GM10248 (cell line): ENCODE measurements at regions not wholly inside any gene's neighbourhood (a gene's known extent, or its start where the extent isn't known, plus 50 kb on each side); places are given as distances from the start of the nearest gene placed in this dataset.

Experiments
- CTCF ChIA-PET: fragments of 300-600 bp; sonication (Branson Sonifier 250); formaldehyde crosslinking; extraction: SDS; loops from one replicate; lab custom pipeline; 2021; ENCODE audit warnings: antibody characterized with exemption; lab: Yijun Ruan, JAX
- POLR2A ChIA-PET: fragments of 350-650 bp; sonication (Branson Sonifier 250); formaldehyde crosslinking; extraction: SDS; loops from one replicate; lab custom pipeline; 2020; ENCODE audit warnings: antibody characterized with exemption; lab: Yijun Ruan, JAX
- DNase-seq: peaks from one replicate; pipeline ENCODE4 v3.0.0; 2012; ENCODE audit errors: extremely low spot score
- TF ChIP-seq, protein P1 (sequence below): IDR thresholded peaks from 2 replicates; pipeline ENCODE4 v1.5.1; 2012; ENCODE audit warnings: mild to moderate bottlenecking, low read depth; ENCODE audit errors: extremely low read depth, missing control alignments, control extremely low read depth

DNA sequence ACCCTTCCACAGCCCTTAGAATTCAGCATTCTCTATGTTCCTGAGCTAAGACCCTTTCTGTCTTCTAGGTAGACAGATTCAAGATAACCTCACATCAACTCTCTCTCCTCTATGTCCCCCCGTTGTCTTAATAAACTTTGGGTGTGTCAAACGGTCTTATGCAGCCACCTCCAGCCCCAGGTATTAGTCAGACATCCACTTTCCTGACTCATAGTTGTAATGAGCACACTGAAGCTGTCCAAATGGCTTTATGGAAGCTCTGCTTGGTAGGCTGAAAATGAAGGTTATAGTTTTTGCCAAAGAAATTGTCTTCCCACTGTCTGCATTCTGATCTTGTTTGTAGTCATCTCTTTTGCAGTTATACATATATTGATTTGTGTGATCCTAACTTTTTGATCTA is 482.0 kb downstream of the RMST start:
- TF ChIP-seq, protein P1, sequence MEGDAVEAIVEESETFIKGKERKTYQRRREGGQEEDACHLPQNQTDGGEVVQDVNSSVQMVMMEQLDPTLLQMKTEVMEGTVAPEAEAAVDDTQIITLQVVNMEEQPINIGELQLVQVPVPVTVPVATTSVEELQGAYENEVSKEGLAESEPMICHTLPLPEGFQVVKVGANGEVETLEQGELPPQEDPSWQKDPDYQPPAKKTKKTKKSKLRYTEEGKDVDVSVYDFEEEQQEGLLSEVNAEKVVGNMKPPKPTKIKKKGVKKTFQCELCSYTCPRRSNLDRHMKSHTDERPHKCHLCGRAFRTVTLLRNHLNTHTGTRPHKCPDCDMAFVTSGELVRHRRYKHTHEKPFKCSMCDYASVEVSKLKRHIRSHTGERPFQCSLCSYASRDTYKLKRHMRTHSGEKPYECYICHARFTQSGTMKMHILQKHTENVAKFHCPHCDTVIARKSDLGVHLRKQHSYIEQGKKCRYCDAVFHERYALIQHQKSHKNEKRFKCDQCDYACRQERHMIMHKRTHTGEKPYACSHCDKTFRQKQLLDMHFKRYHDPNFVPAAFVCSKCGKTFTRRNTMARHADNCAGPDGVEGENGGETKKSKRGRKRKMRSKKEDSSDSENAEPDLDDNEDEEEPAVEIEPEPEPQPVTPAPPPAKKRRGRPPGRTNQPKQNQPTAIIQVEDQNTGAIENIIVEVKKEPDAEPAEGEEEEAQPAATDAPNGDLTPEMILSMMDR = no peak
- CTCF ChIA-PET = interaction anchor here (0.8 to 4.9 kb wide), 3 partner anchors 10 to 23 kb away, joined by 3 to 38 read pairs (median 5); no protein-coding TSS in a partner anchor
- POLR2A ChIA-PET = no interaction called here

DNA sequence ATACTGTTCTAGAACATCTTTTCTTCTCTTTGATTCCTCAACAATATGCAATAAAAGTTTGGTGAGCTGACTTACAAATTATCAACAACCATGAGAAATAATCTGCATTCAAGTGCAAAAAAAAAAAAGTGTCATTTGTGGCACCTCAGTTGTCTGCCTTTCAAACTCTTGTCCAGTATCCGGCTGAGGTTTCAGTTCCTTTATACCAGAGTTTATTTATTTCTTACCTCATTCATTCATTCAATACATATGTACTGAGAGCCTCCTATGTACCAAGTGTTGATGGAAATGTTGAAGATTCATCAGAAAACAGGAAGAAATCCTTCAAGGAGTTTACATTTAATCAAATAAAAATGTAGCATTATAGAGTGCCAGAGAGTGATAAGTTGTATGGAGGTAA is 484.1 kb downstream of the RMST start:
- POLR2A ChIA-PET = no interaction called here

More for the DNA sequence above, 482.0 kb downstream of the RMST start:
- DNase-seq = no peak

DNA sequence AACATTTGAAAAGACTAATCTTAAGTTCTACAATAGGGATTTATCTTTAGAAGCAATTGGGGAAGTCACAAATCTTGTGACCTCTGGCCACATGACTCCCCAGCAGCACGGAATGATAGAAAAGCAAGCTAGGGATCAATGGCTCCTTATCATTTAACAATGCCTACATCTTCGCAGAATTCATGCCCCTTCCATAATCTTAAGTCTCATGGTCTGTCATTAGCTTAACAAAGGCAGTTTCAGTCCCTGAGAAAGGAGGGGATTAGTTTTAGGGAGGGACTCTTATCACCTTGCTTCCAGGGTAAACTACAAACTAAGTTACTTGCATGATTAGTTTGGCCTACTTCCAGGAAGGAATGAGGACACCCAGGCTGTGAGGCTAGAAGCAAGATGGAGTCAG is 486.0 kb downstream of the RMST start:
- ChIA-PET POLR2A (no interaction called here), CTCF (no interaction called here)
- TF ChIP-seq, protein P1 = no peak
- no peak for DNase-seq

More for the DNA sequence above, 484.1 kb downstream of the RMST start:
- DNase-seq = no peak
- CTCF ChIA-PET = interaction anchor here (1.3 to 4.9 kb wide), 2 partner anchors 12 to 14 kb away, joined by 3 to 38 read pairs; no protein-coding TSS in a partner anchor
- TF ChIP-seq, protein P1 = no peak

- POLR2A ChIA-PET = interaction anchor here (0.6 kb wide), 1 partner anchor 114 kb away, joined by 3 read pairs; no protein-coding TSS in a partner anchor
- DNase-seq = no peak
- CTCF ChIA-PET = interaction anchor here (3.0 kb wide), 1 partner anchor 11 kb away, joined by 19 read pairs; no protein-coding TSS in a partner anchor
- TF ChIP-seq, protein P1 = no peak
Observed at GRCh38 chr12:97951239-97951638, 488.6 kb downstream of the RMST start.

DNA sequence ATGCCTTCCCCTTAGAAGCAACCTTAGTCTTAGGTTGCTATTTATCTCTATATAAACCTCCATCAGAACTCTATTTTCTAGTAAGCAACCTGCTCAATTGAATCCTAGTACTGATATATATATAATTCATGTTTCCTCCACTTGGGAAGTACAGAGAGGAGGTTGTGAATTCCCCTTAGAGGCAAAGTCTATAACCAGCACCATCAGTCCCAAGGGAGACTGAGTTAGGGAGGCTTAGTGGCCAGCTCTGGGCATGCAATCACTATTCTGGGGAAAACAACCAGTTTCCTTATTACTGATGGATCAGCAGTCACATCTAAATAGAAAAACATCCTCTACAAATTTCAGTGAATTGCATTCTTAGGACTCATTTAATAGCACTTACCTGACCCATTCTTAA is 489.1 kb downstream of the RMST start:
- POLR2A ChIA-PET = interaction anchor here (0.6 kb wide), 1 partner anchor 114 kb away, joined by 3 read pairs; no protein-coding TSS in a partner anchor
- TF ChIP-seq, protein P1 = no peak
- no peak for DNase-seq
- CTCF ChIA-PET = interaction anchor here (3.0 kb wide), 1 partner anchor 10 kb away, joined by 19 read pairs; no protein-coding TSS in a partner anchor

- POLR2A ChIA-PET = no interaction called here
- TF ChIP-seq, protein P1 = no peak
- CTCF ChIA-PET = interaction anchor here (1.0 to 8.8 kb wide), 2 partner anchors 15 to 47 kb away, joined by 3 to 105 read pairs; no protein-coding TSS in a partner anchor
- DNase-seq = no peak
Observed at GRCh38 chr12:97957109-97957508, 494.5 kb downstream of the RMST start.
